ENCODE measurements at regions not wholly inside any gene's neighbourhood (a gene's known extent, or its start where the extent isn't known, plus 50 kb on each side); places are given as distances from the start of the nearest gene placed in this dataset.

DNA sequence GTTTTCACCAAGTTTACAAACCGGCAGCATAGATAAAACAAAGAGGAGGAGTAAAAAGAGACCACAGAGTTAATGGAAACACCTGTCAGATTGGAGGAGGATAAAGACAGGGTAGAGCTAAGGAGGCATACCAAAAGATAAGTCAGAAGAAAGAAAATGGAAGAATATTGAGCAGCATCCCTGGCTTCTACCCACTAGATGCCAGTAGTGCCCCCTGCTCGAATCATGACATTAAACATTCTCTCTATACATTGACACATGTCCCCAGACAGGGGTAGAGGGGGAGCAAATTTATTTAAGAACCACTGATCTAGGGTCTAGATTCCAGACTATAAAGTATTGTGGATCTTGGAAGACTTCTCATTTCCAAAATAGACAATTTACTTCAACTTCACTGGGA lies 159.8 kb upstream of the ETAA1 start:
- no peaks in the 10 kb centered on the region for H3K27me3 Mint-ChIP-seq
- ChIA-PET POLR2A (interaction anchor here (0.6 kb wide), 1 partner anchor 160 kb away, joined by 5 read pairs; the partner anchor contains the start of gene ETAA1), CTCF (no interaction called here)
- ATAC-seq (ENCODE audit: low read depth) (no peak), DNase-seq (no peak)
- intact Hi-C loops (cut with micrococcal nuclease) = no loop called here
- no peak overlapping the region for H3K27ac Mint-ChIP-seq
- no peaks in the 10 kb centered on the region for H3K9me3 Mint-ChIP-seq
- TF ChIP-seq, protein P1, sequence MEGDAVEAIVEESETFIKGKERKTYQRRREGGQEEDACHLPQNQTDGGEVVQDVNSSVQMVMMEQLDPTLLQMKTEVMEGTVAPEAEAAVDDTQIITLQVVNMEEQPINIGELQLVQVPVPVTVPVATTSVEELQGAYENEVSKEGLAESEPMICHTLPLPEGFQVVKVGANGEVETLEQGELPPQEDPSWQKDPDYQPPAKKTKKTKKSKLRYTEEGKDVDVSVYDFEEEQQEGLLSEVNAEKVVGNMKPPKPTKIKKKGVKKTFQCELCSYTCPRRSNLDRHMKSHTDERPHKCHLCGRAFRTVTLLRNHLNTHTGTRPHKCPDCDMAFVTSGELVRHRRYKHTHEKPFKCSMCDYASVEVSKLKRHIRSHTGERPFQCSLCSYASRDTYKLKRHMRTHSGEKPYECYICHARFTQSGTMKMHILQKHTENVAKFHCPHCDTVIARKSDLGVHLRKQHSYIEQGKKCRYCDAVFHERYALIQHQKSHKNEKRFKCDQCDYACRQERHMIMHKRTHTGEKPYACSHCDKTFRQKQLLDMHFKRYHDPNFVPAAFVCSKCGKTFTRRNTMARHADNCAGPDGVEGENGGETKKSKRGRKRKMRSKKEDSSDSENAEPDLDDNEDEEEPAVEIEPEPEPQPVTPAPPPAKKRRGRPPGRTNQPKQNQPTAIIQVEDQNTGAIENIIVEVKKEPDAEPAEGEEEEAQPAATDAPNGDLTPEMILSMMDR (IDR thresholded peaks at IDR 0.05) = no peak
- no peaks in the 10 kb centered on the region for H3K4me1 Mint-ChIP-seq
- H3K36me3 Mint-ChIP-seq (ENCODE audit: low read depth) = no peaks in the 10 kb centered on the region
- no peak overlapping the region for H3K4me3 Mint-ChIP-seq

DNA sequence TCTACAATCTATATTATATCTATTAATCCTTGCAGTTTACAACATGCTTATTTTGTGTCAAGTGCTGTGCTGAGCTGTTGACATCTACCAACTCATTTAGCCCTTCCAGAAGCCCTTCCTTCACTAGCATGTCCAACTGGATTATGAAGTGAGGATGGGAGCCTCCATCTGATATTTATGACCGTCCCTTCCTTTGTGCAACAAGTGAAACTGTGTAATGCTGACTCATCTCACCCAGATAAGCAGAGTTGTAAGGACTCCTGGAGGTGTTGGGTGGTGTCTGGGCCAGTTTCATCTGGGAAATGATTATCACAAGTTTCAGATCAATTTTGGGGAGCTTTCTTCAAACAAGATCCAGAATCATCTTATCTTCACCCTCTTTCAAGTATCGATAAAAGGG lies 156.6 kb upstream of the ETAA1 start:
- Mint-ChIP-seq H3K27ac (no peak overlapping the region), H3K9me3 (no peaks in the 10 kb centered on the region), H3K36me3 (ENCODE audit: low read depth) (no peaks in the 10 kb centered on the region), H3K4me3 (no peak overlapping the region), H3K4me1 (no peaks in the 10 kb centered on the region), H3K27me3 (no peaks in the 10 kb centered on the region)
- ATAC-seq (ENCODE audit: low read depth) (no peak), DNase-seq (no peak)
- TF ChIP-seq, protein P1 (IDR thresholded peaks at IDR 0.05) = no peak
- POLR2A ChIA-PET = no interaction called here
- intact Hi-C loops (cut with micrococcal nuclease) = no loop called here
- CTCF ChIA-PET = no interaction called here

GRCh38 chr2:67241453-67241852 lies 155.7 kb upstream of the ETAA1 start:
- ChIA-PET CTCF (no interaction called here), POLR2A (no interaction called here)
- intact Hi-C loops (cut with micrococcal nuclease) = no loop called here
- Mint-ChIP-seq H3K9me3 (no peaks in the 10 kb centered on the region), H3K27me3 (no peaks in the 10 kb centered on the region), H3K4me1 (no peaks in the 10 kb centered on the region), H3K27ac (no peak overlapping the region), H3K36me3 (ENCODE audit: low read depth) (no peaks in the 10 kb centered on the region), H3K4me3 (no peak overlapping the region)
- ATAC-seq (ENCODE audit: low read depth) (no peak), DNase-seq (no peak)
- TF ChIP-seq, protein P1 (IDR thresholded peaks at IDR 0.05) = no peak

GRCh38 chr2:67242456-67242855 lies 154.7 kb upstream of the ETAA1 start:
- no peak for DNase-seq
- no peaks in the 10 kb centered on the region for H3K4me1 Mint-ChIP-seq
- H3K4me3 Mint-ChIP-seq = no peak overlapping the region
- ChIA-PET POLR2A (no interaction called here), CTCF (no interaction called here)
- no peak for ATAC-seq (ENCODE audit: low read depth)
- intact Hi-C loops (cut with micrococcal nuclease) = no loop called here
- H3K27ac Mint-ChIP-seq = no peak overlapping the region
- H3K27me3 Mint-ChIP-seq = no peaks in the 10 kb centered on the region
- TF ChIP-seq, protein P1 (IDR thresholded peaks at IDR 0.05) = no peak
- H3K36me3 Mint-ChIP-seq (ENCODE audit: low read depth) = no peaks in the 10 kb centered on the region
- H3K9me3 Mint-ChIP-seq = no peaks in the 10 kb centered on the region

DNA sequence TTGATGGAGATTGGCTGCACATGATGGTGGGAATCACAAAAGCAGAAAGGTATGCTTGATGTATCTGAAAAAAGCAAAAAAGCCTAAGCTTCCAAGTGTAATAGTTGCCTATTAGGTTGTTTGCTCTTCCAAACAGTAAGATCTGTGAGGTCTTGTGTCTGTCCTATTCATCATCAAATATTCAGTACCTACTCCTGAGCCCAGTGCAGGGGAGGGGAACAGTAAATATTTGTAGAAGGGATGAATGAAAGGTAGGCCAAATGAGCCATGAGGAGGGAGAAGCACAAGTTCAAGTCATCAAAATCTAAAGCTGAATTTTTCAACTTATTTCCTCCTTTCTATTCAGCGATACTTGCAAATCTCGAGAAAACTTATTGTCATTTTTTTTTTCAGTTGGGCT lies 153.2 kb upstream of the ETAA1 start:
- Mint-ChIP-seq H3K4me1 (no peaks in the 10 kb centered on the region), H3K27ac (no peak overlapping the region), H3K36me3 (ENCODE audit: low read depth) (no peaks in the 10 kb centered on the region), H3K27me3 (no peaks in the 10 kb centered on the region), H3K4me3 (no peak overlapping the region), H3K9me3 (no peaks in the 10 kb centered on the region)
- POLR2A ChIA-PET = interaction anchor here (0.6 kb wide), 1 partner anchor 13 kb away, joined by 5 read pairs; no protein-coding TSS in a partner anchor
- TF ChIP-seq, protein P1 (IDR thresholded peaks at IDR 0.05) = no peak
- CTCF ChIA-PET = no interaction called here
- intact Hi-C loops (cut with micrococcal nuclease) = no loop called here
- no peak for DNase-seq
- no peak for ATAC-seq (ENCODE audit: low read depth)

Measured in activated B cell treated with CpG ODN at 0.5 μM for 24 hours (primary cell).